Fibroblast of lung (primary cell): ENCODE measurements at regions not wholly inside any gene's neighbourhood (a gene's known extent, or its start where the extent isn't known, plus 50 kb on each side); places are given as distances from the start of the nearest gene placed in this dataset.

Experiments used
- EZH2 ChIP-seq: IDR thresholded peaks from 2 replicates; pipeline ENCODE4 v1.5.1; 2012; ENCODE audit warnings: low read length, control low read depth, mild to moderate bottlenecking; ENCODE audit errors: missing control alignments
- TF ChIP-seq, protein P1 (sequence below), 2 donors: IDR thresholded peaks in 1 of 2; conservative IDR thresholded peaks in 1 of 2; 1 replicate in 1 of 2; 2 replicates in 1 of 2; pipeline ENCODE4 v1.5.1; 2011 to 2012; ENCODE audit warnings: low read length in 2 of 2, control low read depth in 1 of 2, inconsistent platforms in 1 of 2, low read depth in 1 of 2, mild to moderate bottlenecking in 1 of 2

DNA sequence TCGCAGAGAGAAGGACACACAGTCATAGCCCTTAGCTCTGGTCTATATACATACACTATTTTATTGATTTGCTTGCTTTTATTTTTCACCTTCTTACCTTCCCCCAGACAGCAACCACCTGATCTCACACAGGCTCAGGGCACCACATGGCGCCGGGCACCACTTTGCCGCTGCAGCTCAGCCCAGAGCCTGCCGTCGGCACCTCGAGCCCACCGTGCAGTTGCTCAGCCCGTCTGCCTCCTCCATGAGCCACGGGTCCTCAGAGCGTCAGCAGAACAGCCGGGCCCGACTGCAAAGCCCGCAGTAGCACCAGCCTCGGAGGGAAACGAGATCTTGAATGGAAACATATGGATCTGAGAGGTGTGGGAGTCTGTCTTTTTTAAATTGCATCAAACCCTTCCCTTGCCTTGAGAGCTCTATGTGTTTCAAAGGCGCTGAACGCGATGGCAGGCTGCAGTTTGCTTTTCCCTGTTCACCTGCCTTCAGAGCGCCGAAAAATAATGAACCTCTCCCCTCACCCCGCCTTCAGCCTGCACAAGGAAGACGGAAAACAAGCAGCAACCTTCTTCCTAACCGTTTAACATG is 505.4 kb downstream of the MN1 start:
- TF ChIP-seq EZH2, result no peak
- TF ChIP-seq, protein P1, sequence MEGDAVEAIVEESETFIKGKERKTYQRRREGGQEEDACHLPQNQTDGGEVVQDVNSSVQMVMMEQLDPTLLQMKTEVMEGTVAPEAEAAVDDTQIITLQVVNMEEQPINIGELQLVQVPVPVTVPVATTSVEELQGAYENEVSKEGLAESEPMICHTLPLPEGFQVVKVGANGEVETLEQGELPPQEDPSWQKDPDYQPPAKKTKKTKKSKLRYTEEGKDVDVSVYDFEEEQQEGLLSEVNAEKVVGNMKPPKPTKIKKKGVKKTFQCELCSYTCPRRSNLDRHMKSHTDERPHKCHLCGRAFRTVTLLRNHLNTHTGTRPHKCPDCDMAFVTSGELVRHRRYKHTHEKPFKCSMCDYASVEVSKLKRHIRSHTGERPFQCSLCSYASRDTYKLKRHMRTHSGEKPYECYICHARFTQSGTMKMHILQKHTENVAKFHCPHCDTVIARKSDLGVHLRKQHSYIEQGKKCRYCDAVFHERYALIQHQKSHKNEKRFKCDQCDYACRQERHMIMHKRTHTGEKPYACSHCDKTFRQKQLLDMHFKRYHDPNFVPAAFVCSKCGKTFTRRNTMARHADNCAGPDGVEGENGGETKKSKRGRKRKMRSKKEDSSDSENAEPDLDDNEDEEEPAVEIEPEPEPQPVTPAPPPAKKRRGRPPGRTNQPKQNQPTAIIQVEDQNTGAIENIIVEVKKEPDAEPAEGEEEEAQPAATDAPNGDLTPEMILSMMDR (conservative IDR thresholded peaks at IDR 0.05 in 1 of 2, IDR thresholded peaks at IDR 0.05 in 1 of 2; ENCODE audit: low read depth in 1 of 2, low read length in 2 of 2), result no peak
